GM20431 (cell line): ENCODE measurements at regions not wholly inside any gene's neighbourhood (a gene's known extent, or its start where the extent isn't known, plus 50 kb on each side); places are given as distances from the start of the nearest gene placed in this dataset.

ENCODE experiments used
- in situ Hi-C: fragments of 300-500 bp; cut with MseI, MboI; formaldehyde crosslinking; loops from one replicate; pipeline ENCODE4 v1.15.0; 2020; ENCODE audit warnings: low sequenced_read_pairs; ENCODE audit not compliant: unreplicated experiment

- in situ Hi-C loops: no loop called here
Measured at GRCh38 chr11:112396076-112396475, 135.4 kb upstream of the PLET1 start.

- in situ Hi-C loops: no loop called here
Measured at GRCh38 chr11:112398798-112399478, 138.3 kb upstream of the PLET1 start.

DNA sequence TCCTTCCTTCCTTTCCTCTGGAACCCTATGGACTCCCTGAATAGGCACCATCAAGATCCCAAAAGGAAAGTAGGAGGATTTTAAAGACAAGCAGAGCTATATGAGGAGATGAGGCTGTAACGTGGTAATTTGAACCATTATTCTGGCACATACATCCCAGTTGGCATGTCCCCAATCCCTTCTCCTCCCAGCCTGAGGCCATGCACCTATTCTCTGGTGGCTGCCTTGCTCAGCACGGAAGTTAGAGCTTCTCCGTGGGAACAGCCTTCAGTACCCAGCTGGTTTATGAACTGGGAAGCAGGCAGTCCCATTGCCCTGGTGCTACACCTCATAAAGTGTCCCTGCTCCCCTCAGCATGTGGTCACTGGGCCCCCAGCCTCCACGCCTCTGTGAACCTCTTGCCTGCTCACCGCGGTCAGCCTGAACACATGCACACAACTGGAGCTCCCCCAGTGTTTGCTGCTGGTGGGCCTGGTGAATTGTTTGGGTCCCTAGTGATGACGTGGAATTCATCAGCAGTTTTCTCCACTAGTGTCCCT lies 139.9 kb upstream of the PLET1 start:
- in situ Hi-C loops: no loop called here

DNA sequence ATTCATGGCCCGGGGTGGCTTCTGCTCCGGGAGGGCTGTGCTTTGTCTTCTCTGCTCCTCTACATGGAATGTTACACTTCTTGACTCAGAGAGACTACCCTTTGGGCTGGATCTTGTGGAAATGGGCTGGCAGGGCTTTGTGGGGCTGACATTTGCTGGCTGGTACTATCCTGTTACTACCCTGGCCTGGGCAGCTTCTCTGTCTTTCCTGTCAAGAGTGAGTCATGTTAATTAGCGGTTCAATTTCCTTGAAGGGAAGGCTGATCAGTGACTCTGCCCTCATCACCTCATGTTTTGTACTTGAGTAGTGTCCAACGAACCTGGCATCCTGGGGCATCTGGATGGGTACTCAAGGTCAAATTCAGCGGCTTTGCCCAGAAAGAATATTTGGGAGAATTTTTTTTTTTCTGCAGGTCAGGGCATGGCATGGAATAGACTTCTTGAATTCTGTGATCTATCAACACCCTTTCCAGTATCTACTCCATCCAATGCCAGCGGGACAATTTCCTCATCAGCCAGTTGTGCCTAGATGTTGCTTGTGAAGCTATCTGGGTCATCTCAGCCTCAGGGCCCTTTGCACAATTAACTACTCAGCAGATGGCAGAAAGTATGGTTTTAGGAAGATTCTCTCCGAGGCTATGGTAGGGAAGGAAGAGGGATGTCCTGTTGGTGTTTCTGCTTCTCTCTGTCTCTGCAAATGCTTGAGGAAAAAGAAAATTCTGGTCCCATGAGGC lies 140.5 kb upstream of the PLET1 start:
- in situ Hi-C loops: no loop called here

DNA sequence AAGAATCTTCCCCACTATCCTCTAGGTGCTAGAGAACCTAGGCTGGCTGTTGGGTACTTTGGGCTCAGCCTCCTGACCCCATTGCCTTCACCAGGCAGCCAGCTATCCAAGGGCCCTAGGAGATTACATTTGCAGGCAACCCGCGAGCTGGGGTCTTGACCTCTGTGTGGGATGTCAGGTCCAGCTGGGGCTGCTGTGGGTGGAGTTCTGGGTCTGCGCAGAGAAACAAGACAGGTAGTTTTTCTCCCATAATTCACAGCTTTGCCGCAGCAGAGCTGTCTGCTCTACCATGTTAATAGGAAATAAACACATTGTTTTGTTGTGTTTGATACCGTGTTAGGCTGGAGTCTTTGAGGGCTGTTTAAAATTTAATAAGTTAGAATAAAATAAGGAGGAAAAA lies 142.8 kb upstream of the PLET1 start:
- in situ Hi-C loops: no loop called here

DNA sequence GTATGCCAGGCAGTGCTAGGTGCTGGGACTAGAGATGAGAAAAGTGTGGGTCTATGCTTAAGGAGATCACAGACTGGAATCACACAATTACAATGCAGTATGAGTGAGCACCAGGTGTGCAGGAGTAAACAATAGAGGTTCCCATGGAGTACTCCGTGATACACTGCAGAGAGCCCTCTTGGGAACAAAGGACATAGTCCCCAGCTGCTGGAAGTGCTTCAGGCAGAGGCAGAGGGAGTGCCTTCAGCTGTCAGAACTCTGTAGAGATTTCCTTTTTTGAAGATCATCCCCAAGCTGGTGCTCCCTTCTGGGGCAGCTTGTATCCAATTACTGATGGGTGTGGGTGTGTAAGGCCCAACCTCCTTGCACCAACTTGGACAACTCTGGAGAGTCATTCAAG lies 143.5 kb upstream of the PLET1 start:
- in situ Hi-C loops: no loop called here

GRCh38 chr11:112408517-112408916 lies 147.9 kb upstream of the PLET1 start:
- in situ Hi-C loops: no loop called here

DNA sequence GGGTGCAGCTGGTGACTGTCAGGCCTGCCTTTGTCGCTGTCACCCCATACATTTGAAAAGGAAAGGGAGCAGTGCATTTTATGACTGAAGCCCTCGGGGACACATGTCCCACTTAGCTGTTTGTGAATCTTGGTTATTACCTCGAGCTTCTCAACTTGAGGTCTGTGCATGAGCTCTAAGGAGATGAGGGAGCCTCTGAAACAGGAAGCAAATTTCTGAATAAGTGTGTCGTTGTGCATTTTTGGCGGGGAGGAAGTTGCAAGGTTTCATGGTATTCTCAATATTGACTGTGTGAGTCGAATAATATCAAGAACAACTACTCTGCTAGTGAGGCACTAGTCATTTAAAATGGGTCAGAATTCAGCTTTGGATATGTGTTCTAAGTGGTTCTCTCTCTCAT lies 149.7 kb upstream of the PLET1 start:
- in situ Hi-C loops: no loop called here

- in situ Hi-C loops: no loop called here
Measured at GRCh38 chr11:112412383-112412782, 151.7 kb upstream of the PLET1 start.

- in situ Hi-C loops: no loop called here
Measured at GRCh38 chr11:112417339-112417738, 156.7 kb upstream of the PLET1 start.

DNA sequence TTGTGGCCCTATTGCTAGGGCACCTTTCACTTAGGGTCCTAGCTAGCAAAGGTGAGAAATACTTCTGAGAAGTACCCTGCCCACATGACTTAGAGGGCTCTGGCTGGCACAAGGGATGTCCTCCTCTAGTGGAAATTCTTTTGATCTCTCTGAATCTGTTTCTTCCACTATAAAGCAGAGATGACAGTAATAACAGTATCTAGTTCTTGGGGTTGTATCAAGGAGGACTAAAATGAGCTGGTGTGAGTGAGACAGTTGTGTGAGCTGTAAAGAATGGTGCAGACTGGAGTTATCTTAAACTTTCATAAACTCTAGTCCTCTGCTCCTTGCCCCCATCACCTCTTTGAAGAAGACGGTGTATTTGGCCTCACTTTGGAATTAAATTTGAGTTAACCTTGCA lies 157.8 kb upstream of the PLET1 start:
- in situ Hi-C loops: no loop called here

DNA sequence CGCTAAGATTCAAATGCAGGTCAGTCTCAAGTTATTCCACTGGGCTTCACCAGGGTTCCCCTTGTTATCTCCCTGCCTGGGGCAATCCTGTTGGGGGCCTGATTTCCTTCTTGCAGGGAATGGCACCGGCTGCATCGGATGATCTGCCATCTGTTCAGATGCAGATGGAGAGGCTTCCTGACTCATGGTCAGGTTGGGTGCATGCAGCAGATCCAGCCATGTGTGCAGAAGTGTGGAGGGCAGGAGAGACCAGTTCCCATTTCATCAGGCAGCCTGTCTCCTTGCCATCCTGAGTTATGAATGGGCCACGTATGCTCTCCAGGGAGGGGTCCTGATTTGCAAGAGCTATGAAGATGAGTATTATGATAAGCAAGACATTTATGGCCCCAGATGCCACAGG lies 161.2 kb upstream of the PLET1 start:
- in situ Hi-C loops: no loop called here

- in situ Hi-C loops: no loop called here
Measured at GRCh38 chr11:112425121-112425520, 164.5 kb upstream of the PLET1 start.

DNA sequence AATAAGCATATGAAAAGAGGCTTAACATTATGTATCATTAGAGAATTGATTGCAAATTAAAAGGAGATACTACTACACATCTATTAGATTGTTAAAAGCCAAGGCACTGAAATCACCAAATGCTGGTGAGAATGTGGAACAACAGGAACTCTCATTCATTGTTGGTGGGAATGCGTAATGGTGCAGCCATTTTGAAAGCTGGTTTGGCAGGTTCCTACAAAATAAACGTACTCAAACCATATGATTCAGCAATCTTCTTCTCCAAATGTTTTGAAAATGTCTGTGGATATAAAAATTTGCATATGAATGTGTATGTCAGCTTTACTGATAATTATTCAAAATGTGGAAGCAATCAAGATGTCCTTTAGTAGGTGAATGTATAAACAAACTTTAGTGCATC lies 176.4 kb upstream of the PLET1 start:
- in situ Hi-C loops: no loop called here

DNA sequence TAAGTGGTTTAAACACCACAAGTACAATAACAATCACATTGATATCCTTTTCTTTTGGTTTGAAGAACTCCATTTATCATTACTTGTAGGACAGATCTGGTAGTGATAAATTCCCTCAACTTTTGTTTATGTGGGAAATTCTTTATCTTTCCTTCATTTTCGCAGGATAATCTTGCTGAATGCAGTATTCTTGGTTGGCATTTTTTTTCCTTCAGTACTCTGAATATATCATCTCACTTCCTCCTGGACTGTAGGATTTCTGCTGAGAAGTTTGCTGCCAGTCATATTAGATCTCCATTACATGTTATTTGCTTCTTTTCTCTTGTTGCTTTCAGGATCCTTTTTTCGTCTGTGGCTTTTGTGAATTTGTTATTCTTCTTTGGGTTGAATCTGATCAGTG lies 179.0 kb upstream of the PLET1 start:
- in situ Hi-C loops: no loop called here

DNA sequence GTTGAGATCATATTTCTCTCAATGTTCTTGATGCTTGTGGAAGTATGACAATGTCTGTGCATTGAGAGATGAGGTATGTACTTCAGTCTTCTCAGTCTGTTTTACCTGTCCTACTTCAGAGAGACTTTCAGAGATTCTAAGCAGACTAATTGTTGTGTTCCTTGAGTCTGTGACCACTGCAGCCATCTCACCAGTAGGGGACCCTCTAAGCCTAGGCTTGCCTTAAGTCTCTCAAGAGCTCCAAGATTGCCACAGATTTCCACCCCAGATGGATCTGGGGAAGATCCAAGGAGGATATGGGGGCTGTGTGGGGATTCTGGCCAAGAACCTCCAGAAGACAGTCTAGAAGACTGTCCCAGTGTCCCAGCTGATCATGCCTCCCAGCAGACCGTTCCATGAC lies 179.9 kb upstream of the PLET1 start:
- in situ Hi-C loops: no loop called here

DNA sequence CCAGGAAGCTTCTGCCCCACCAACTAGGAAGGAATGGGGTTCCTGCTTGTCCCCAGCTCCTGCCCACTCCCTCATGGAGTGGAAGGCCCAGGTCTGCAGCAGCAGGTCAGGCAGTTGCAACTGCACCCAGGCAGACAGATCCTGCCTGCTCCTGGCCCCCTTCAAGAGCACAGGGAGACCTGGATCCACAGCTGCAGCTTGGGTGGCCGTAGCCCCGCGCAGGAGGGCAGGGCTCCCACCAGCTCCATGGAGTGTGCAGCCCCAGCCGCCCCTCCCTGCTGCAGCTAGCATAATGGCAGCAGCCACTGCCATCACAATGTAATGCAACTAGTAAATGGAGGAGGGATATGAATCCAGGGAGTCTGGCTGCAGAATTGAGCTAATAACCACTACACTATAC lies 187.5 kb upstream of the PLET1 start:
- in situ Hi-C loops: no loop called here

DNA sequence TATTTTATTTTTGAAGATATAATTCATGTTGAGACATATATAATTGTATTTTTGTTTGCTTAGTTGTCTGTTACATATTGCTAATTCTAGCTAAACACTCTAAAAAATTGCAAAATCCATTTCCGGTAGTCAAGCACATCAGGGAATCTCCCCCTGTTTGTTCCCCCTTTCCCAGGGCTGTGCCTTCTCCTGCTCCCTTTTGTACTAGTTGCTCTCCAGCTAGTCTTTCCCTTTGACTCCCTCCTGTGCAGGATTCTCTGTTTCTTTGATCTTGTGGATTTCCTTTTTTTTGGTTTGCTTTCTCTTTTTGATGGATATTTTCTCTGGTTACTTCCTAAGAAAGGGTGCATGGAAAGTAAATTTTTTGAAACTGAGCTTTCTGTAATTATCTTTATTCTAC lies 188.1 kb upstream of the PLET1 start:
- in situ Hi-C loops: no loop called here

- in situ Hi-C loops: no loop called here
Measured at GRCh38 chr11:112451250-112451649, 190.6 kb upstream of the PLET1 start.

- in situ Hi-C loops: no loop called here
Measured at GRCh38 chr11:112453601-112454577, 193.2 kb upstream of the PLET1 start.

GRCh38 chr11:112454841-112455240 lies 194.2 kb upstream of the PLET1 start:
- in situ Hi-C loops: no loop called here
